ENCODE measurements at regions not wholly inside any gene's neighbourhood (a gene's known extent, or its start where the extent isn't known, plus 50 kb on each side); places are given as distances from the start of the nearest gene placed in this dataset.

GRCh38 chr12:83971781-83972180 is 940.8 kb downstream of the SLC6A15 start:
- TF ChIP-seq, protein P1, sequence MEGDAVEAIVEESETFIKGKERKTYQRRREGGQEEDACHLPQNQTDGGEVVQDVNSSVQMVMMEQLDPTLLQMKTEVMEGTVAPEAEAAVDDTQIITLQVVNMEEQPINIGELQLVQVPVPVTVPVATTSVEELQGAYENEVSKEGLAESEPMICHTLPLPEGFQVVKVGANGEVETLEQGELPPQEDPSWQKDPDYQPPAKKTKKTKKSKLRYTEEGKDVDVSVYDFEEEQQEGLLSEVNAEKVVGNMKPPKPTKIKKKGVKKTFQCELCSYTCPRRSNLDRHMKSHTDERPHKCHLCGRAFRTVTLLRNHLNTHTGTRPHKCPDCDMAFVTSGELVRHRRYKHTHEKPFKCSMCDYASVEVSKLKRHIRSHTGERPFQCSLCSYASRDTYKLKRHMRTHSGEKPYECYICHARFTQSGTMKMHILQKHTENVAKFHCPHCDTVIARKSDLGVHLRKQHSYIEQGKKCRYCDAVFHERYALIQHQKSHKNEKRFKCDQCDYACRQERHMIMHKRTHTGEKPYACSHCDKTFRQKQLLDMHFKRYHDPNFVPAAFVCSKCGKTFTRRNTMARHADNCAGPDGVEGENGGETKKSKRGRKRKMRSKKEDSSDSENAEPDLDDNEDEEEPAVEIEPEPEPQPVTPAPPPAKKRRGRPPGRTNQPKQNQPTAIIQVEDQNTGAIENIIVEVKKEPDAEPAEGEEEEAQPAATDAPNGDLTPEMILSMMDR (conservative IDR thresholded peaks at IDR 0.05) = no peak
- H3K27ac ChIP-seq = no peak overlapping the region

GRCh38 chr12:83960767-83961166 is 951.8 kb downstream of the SLC6A15 start:
- no peak overlapping the region for H3K27ac ChIP-seq
- TF ChIP-seq, protein P1 (conservative IDR thresholded peaks at IDR 0.05) = no peak

GRCh38 chr12:83958997-83959396 is 953.6 kb downstream of the SLC6A15 start:
- TF ChIP-seq, protein P1 (conservative IDR thresholded peaks at IDR 0.05) = no peak
- H3K27ac ChIP-seq = no peak overlapping the region

DNA sequence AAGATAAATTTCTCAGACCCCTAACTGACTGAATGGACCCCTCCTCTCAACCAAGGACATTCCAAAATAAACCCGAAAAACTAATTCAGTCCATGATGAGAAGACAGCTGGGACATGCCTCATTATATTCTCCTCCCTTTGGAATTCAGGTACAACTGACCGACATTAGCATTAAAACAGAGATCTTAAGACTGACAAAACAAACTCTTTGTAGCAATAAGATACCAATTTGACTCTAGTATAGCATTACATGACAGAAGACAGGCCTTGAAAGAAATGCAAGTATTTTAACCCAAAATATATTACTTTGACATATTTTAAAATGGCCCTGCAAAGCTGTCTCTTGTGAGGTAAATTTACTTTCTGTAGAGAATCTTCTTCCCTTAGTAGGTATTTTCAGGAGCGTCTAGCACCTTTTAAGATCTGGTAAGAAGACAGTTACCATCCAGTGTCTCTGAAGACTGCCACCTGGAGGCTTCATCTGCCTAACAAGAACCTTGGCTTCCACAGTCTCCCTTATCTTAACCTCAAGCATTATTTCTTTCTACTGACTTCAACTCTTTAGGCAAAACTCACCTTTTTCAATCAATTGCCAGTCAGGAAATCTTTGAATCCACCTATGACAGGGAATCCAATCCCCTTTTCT is 957.5 kb downstream of the SLC6A15 start:
- no peak overlapping the region for H3K27ac ChIP-seq
- TF ChIP-seq, protein P1 (conservative IDR thresholded peaks at IDR 0.05) = peak; percentile 57

DNA sequence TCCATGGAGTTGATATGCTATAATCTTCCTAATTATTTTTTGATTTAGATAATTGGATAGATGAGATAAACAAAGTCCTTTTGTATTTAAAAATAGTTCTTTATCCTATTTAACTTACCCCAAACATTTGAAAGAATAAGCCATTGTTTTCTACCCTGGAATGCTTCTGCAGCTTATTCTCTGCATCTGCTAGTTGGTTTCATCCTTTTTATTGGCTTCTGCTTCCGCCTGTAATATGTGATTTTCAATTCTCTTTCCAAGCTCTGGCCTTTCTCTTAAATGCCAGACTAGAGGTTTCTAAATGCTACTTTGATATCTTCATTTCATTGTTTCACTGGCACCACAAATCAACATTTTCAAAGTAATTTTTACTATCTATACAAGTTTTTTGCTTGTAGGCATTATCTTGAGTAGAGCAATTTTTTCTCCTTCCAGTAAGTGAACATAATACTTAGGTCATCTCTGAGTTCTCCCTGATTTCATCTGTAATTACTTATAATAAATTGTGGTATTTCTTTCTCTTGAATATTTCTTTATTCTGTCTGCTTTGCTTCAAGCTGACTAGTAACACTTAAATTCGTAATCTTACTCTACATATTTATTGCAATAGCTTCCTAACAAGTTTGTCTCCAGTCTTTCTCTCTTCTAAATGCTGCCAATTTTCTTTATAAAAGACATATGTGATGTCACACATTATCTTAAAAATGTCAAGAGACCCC is 958.4 kb downstream of the SLC6A15 start:
- TF ChIP-seq, protein P1 (conservative IDR thresholded peaks at IDR 0.05) = no peak
- H3K27ac ChIP-seq = no peak overlapping the region

DNA sequence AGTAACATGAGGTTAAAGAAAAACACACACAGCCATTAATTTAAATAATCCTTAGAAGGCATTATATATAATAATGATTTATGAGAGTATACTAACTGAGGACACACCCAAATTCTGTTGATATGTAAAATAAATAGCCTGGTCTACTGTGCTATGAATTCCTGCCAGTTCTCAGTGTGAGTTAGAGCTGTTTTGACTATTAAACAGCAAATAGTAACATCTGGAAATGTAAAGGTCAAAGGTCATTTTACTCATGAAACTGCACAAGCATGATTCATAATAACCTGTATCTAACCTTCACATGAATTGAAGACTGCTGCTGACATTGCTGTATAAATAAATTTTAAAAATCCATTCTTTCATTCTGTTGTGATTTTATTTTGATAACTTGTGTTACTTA is 966.7 kb downstream of the SLC6A15 start:
- no peak overlapping the region for H3K27ac ChIP-seq
- TF ChIP-seq, protein P1 (conservative IDR thresholded peaks at IDR 0.05) = no peak

DNA sequence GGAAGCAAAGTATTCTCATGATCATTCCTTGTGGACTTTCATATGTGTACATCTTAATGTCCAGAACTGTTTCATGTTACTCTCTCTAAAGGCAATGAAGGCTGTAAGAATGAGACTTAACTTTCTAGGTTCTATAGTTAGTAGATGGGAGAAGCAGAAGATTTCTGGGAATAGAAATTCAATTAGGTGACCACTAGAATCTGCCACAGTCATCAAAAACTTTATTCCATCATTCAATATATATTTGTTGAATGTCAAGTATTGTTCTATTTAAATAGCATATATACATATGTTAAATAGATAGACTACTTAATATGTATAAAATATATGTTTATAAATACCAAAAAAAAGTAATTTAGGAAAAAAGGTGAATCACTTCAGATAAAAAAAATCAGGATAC is 972.9 kb downstream of the SLC6A15 start:
- H3K27ac ChIP-seq = no peak overlapping the region
- TF ChIP-seq, protein P1 (conservative IDR thresholded peaks at IDR 0.05) = no peak

All from VCaP (cell line).